ENCODE measurements at regions not wholly inside any gene's neighbourhood (a gene's known extent, or its start where the extent isn't known, plus 50 kb on each side); places are given as distances from the start of the nearest gene placed in this dataset.

- TF ChIP-seq HMGXB4 (CRISPR knock-in tag; IDR thresholded peaks at IDR 0.05) (no peak), ZNF75A (CRISPR knock-in tag; IDR thresholded peaks at IDR 0.05) (no peak)
These were observed 253.1 kb upstream of the B3GAT1 start (continued) for GRCh38 chr11:134665188-134665535.

GRCh38 chr11:134664447-134665187 lies 252.6 kb upstream of the B3GAT1 start:
- Histone ChIP-seq H2AFZ (ENCODE audit: low read depth, low read length) (no peak overlapping the region), H3K9me3 (replicated peaks; ENCODE audit: control insufficient read depth, insufficient read depth, low read depth, low read length) (no peaks in the 10 kb centered on the region), H3K4me3 (no peak overlapping the region), H3K36me3 (ENCODE audit: control insufficient read depth, insufficient read depth, low read length) (no peaks in the 10 kb centered on the region), H3K4me1 (replicated peaks in 1 of 2; ENCODE audit: control insufficient read depth in 2 of 2, insufficient read depth in 2 of 2, low read length in 2 of 2) (no peaks in the 10 kb centered on the region), H3K27ac (ENCODE audit: extremely low read depth, low read depth, low read length) (no peak overlapping the region), H3K27me3 (ENCODE audit: control insufficient read depth in 2 of 2, insufficient read depth in 2 of 2, low read length in 2 of 2) (peaks cover 2 to 39% of the 10 kb centered on the region in 2 experiments; a peak in 3 of 5 replicates), H3K4me2 (ENCODE audit: insufficient read depth, low read length) (no peak overlapping the region), H4K20me1 (replicated peaks; ENCODE audit: control insufficient read depth, insufficient read depth, low read length) (0 out of 2 replicates have a peak, but pooled peaks cover 4% of the 10 kb centered on the region), H3K9ac (ENCODE audit: insufficient read depth in 1 of 2, low read depth in 2 of 2, low read length in 2 of 2) (no peak overlapping the region; a peak in 1 of 4 replicates), H3K79me2 (ENCODE audit: control insufficient read depth, insufficient read depth, low read length) (no peaks in the 10 kb centered on the region), H3K9me1 (ENCODE audit: control insufficient read depth, insufficient read depth, low read length) (no peaks in the 10 kb centered on the region)
- BruUV-seq (replicated peaks): no TSS peak
- DNase-seq (ENCODE audit: extremely low read depth in 1 of 4, low spot score in 3 of 4) (no peak), ATAC-seq (no peak), FAIRE-seq (no peak)
- CTCF ChIA-PET (ENCODE audit: low intra/inter-chr PET ratio): no interaction called here
- intact Hi-C loops (cut with micrococcal nuclease) (no loop called here), in situ Hi-C loops (cut with MboI) (no loop called here)
- WGBS (ENCODE audit: insufficient coverage, low coverage, missing lambda C conversion rate): 0% methylated on average over 12 of the region's 25 CpGs
- POLR2A ChIA-PET: no interaction called here
- TF ChIP-seq ZNF449 (CRISPR knock-in tag; IDR thresholded peaks at IDR 0.05) (no peak), MXD1 (CRISPR knock-in tag; IDR thresholded peaks at IDR 0.05; ENCODE audit: borderline replicate concordance, poor library complexity, severe bottlenecking) (no peak), PURB (CRISPR knock-in tag; IDR thresholded peaks at IDR 0.05; ENCODE audit: low read depth) (no peak), ZNF175 (CRISPR knock-in tag; IDR thresholded peaks at IDR 0.05; ENCODE audit: low read depth) (no peak), ARID4B (CRISPR knock-in tag; IDR thresholded peaks at IDR 0.05) (no peak)
